HCT116 (cell line): ENCODE measurements at regions not wholly inside any gene's neighbourhood (a gene's known extent, or its start where the extent isn't known, plus 50 kb on each side); places are given as distances from the start of the nearest gene placed in this dataset.

Experiments used
- EZH2 ChIP-seq: fragments of 200-600 bp; sonication (generic); IDR thresholded peaks from 2 replicates; pipeline ENCODE4 v1.6.1; 2017; ENCODE audit warnings: antibody characterized with exemption, mixed run types
- SRF ChIP-seq: IDR thresholded peaks from 2 replicates; pipeline ENCODE4 v1.6.1; 2012; ENCODE audit warnings: low read depth
- TF ChIP-seq, protein P1 (sequence below), 3 experiments: fragments of 200-600 bp in 1 of 3; sonication (generic) in 1 of 3; IDR thresholded peaks in 2 of 3; conservative IDR thresholded peaks in 1 of 3; 2 replicates each; pipeline ENCODE4 v1.5.1; 2012 to 2017; ENCODE audit warnings: low read depth in 2 of 3, low read length in 2 of 3, antibody characterized with exemption in 1 of 3, borderline replicate concordance in 1 of 3, control low read depth in 1 of 3, mild to moderate bottlenecking in 1 of 3, mixed read lengths in 1 of 3, mixed run types in 1 of 3, moderate library complexity in 1 of 3; ENCODE audit not compliant: insufficient read depth in 1 of 3

GRCh38 chr1:66450043-66450514 lies 83.9 kb upstream of the SGIP1 start:
- TF ChIP-seq, protein P1, sequence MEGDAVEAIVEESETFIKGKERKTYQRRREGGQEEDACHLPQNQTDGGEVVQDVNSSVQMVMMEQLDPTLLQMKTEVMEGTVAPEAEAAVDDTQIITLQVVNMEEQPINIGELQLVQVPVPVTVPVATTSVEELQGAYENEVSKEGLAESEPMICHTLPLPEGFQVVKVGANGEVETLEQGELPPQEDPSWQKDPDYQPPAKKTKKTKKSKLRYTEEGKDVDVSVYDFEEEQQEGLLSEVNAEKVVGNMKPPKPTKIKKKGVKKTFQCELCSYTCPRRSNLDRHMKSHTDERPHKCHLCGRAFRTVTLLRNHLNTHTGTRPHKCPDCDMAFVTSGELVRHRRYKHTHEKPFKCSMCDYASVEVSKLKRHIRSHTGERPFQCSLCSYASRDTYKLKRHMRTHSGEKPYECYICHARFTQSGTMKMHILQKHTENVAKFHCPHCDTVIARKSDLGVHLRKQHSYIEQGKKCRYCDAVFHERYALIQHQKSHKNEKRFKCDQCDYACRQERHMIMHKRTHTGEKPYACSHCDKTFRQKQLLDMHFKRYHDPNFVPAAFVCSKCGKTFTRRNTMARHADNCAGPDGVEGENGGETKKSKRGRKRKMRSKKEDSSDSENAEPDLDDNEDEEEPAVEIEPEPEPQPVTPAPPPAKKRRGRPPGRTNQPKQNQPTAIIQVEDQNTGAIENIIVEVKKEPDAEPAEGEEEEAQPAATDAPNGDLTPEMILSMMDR (IDR thresholded peaks at IDR 0.05 in 2 of 3, conservative IDR thresholded peaks at IDR 0.05 in 1 of 3; ENCODE audit: borderline replicate concordance in 1 of 3, insufficient read depth in 1 of 3, low read depth in 2 of 3, low read length in 2 of 3) = no peak
- no peak for TF ChIP-seq EZH2
- no peak for TF ChIP-seq SRF
